ENCODE measurements at regions not wholly inside any gene's neighbourhood (a gene's known extent, or its start where the extent isn't known, plus 50 kb on each side); places are given as distances from the start of the nearest gene placed in this dataset.
A peak's percentile ranks its signal among the peaks of the same experiment; 100 is the strongest.

DNA sequence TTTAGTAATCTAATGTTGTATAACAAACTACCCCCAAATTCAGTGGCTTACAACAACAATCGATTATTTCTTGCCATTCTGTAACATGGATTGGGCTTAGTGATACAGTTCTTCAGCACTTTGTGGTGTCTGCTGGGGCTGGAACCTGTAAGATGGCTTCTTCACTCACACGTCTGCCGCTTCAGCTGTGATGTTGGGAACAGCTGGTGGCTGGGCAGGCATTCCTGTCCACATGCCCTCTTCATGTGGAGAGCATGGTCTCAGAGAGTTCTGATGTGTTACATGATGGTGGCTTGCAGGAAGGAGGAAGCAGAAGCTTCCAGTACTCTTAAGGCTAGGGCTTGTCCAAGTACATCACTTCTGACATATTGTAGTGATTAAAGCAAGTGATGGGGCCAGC is 276.9 kb downstream of the PTBP2 start:
- no peak for DNase-seq

DNA sequence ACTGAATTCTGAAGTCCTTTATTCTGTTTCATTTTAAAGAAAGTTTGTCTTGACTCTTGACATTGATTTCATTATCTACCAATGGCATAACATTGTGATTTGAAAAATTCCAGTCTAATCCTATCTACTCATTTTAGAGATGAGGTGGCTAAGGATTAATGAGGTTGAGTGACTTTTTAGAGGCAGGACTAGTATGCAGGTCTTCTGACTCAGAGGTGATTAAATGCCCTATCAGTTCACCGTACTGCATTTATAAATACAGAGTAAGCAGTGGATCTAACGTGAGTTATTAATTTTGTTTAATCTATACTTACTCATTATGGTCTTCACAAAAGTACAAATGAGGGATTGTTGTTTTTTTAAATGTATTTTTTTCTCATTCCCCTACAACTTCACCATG is 277.6 kb downstream of the PTBP2 start:
- DNase-seq: no peak

DNA sequence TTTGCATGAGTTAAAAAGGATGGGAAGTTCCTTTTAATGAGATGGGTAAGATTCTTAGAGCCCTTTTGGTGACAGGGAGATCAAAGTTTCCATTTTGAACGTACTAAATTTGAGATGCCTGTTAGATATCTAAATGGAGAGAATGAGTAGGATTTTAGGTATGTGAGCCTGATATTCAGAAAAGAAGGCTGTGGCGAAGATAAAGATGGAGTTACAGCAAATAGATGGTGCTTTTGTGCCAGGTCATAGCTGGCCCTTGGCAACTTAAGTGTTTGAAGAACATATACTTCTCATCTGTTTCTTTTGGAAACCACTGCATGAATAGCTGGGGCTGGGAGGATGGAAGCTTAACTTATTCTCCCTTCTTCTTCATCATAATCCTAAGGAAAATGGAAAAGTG is 282.5 kb downstream of the PTBP2 start:
- no peak for DNase-seq

DNA sequence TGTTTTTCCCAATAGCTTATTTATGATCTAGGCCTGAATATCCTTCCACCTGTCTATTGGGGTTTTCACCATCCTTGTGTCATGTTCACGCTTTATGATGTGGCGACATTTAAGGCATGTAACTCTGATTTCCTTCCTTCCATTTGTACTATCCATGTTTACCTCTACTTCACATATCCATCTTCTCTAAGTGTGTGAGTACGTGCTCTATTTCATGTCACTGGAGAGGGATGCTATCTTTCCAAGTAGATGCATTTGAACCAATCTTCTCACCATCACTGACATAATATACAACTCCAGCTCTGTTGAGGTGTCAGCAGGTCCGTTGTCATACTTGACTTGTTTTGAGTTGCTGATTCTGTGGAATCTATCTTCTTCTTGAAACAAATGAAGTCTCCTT is 283.2 kb downstream of the PTBP2 start:
- DNase-seq: no peak

DNA sequence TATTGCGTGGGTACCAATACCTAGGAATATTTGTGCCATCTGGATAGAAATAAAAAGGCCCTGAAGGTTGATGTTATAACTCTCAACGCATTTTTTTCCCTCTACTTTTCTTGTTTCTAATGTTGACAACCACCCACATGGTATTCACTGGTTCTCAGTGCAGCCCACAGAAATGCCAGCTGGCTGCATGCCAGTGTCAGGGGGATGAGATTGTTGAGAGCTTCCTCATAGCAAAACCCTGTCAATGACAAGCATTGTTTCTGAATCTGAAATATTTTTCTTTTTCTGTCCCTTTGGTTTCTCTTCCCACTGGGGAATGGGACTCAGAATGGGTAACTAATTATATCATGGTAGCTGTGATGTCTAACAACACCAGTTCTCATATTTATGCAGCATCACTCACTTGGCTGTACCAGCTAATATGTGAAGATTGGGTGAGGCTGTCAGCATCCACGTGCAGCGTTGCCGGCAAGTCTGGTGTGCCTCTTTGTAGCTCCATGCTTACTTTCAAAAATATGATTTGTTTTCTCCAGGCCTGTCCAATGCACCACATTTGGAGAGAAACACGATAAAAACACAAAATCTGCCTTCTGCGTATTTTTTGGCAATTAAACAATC is 284.6 kb downstream of the PTBP2 start:
- DNase-seq: peak; percentile 41

DNA sequence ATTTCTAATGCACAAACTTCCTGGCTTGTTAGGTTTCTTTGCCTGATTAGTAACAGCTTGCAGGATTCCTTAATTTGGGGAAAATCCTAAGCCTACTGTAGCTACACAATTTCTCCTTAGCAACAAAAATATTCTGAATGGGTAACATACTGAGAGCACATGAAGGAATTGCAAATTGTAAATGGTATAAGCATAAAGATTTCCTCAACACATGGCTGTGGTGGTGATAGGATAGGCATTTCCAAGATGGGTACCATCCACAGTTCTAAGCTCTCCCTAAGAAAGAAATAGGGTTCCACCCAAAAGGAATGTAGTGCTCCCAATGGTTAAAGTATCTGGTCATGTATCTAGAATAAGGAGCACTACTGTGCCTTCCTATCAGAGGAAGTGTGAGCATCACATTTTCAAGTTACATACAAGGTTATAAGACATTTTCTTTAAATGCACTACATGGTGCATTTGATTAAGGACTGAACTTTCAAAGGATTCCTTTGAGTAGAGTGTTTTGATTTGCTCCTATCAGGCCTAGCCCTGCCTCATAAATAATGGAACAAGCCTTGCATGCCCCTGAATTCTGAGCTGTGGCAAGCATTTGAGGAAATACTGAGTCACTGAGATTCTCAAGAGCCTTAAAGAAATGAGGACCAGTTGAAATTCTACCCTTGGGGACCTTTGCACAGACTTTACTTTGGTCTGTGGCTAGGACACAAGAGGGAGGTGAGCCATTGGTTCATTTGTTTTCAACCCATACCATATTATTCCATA is 286.4 kb downstream of the PTBP2 start:
- DNase-seq: no peak

DNA sequence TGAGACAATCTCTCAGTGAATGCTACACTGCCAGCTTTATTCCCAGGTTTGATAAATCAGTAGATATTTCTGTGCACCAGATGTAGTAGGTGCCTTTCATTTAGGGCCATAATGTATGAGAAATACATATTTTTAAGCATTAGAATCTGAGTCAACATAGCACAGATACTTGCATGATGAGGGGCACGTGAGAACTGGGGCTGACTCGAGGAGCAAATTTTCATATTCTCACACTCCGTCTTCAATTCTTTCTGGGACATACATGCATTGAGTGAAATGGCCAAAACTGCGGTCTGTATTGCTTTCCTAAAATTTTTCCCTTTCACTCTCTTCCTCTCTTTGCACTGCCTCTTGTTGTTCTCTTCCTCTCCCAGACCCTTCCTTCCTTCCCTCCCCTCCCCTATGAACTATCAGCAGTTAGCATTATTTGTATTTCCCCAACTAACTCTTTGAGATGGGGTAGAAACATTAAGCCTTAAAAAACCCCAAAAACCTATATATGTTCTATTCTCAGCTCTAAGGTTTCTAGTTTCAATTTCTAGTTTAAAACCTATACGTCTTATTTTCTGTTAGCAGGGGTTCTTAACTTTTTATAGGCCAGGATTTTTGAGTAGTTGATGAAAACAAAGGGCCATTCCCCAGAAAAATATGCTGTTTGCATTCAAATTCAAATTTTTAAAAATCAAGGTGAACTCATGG is 289.1 kb downstream of the PTBP2 start:
- no peak for DNase-seq

DNA sequence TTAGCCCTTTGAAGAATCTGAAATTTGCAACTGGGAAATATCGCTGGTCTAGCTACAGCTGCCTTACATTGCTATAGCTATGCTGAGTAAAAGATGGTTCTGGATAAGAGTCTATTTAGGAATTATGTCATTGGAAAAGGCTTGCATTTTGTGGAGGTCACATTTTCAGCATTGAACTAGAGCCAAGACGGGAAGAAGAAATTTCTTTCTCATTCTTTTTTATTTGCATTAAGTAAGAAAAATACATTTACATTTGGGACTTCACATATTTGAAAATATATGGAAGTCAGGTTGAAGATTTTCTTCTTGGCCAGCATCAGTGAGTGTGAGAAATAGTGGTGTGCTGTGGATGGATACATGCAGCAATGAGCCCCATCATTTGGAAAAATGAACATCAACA is 291.6 kb downstream of the PTBP2 start:
- DNase-seq: no peak

DNA sequence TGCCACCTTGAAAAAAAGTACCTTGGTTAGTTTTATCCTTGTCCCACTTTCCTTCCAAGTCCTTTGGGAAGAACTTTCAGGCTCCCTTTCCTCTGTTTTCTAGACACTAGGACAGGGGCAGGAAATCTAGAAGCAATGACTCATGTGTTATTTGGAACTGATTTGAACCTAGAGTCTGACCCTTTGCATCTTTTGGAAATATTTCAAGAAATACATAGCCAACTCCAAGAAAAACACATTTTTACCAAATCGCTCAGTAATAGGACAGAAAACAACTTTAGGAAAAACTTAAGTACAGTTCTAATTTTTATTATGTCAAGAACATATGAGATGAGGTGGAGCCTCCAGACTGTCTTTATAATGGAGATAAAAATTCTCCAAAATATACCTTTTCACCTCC is 292.4 kb downstream of the PTBP2 start:
- no peak for DNase-seq

DNA sequence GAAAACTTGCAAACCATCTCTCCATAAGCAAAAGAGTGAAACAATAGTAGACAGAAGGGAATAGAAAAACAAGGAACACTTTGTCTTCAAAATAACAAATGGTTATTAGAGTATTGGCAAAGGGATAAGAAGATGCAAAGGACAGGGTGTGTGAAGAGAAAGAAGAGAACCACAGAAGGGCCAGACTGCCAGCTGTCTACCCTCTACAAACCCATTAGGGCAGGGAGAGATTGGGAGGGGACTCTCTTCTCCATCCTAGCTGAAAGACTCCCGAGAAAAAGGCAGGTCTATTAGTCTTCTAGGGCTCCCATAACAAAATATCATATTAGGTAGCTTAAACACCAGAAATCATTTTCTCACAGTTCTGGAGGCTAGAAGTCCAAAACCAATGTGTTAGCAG is 292.8 kb downstream of the PTBP2 start:
- no peak for DNase-seq

DNA sequence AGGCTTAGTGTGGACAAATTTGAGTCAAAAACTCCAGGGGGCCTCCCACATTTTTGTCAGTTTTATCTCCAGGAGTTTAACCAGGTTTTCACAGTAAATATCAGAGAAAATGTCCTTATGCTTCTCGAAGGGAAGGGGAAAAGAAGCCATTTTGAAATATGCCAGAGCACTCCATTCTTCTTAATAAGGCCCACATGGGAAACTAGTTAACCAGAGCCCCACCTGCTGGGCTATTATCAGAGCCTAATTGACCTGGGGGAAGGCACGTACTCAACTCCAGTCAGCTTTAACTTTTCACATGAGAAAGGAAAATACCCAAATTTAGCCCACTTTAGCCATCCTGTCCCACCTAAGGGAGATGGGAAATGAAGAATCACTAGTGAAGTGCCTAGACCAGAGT is 296.3 kb downstream of the PTBP2 start:
- no peak for DNase-seq
